HEK293T (cell line): ENCODE measurements at regions not wholly inside any gene's neighbourhood (a gene's known extent, or its start where the extent isn't known, plus 50 kb on each side); places are given as distances from the start of the nearest gene placed in this dataset.

Experiments used
- FOXA1 ChIP-seq: fragments of 450-650 bp; IDR thresholded peaks from 2 replicates; pipeline ENCODE4 v1.6.1; 2016; ENCODE audit warnings: mild to moderate bottlenecking
- PKNOX1 ChIP-seq: fragments of 450-650 bp; IDR thresholded peaks from 2 replicates; pipeline ENCODE4 v1.6.1; 2016

DNA sequence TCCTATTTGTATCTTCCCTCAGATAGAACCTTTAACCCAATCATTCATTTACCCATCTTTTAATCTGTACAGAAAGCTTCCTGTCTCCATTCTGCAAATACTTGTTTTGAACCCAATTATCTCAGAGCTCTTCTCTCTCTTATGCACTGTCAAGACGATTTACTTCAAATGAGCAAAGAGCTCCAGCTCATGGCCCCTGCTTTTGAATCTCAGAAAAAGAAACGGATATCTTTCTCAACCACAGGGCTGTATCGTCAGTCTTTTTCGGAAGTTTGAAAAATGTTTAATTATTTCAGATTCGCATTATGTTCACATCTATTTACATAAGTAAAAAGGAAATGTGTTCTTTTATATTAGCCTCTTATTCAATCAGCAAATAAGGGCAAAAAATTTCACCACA is 322.7 kb upstream of the NBEA start:
- no peak for TF ChIP-seq PKNOX1
- no peak for TF ChIP-seq FOXA1
